HEK293 (cell line): ENCODE measurements at regions not wholly inside any gene's neighbourhood (a gene's known extent, or its start where the extent isn't known, plus 50 kb on each side); places are given as distances from the start of the nearest gene placed in this dataset.

Experiments
- CTCF ChIA-PET: fragments of 350-600 bp; formaldehyde crosslinking; extraction: SDS; loops from one replicate; lab custom pipeline; 2021; ENCODE audit warnings: antibody characterized with exemption; lab: Yijun Ruan, JAX
- POLR2A ChIA-PET: fragments of 300-600 bp; formaldehyde crosslinking; extraction: SDS; loops from one replicate; lab custom pipeline; 2020; ENCODE audit warnings: antibody characterized with exemption, inconsistent platforms; lab: Yijun Ruan, JAX
- H3K27ac ChIP-seq: fragments of 200-500 bp; sonication (Bioruptor generic); 2 replicates; pipeline ENCODE4 v1.5.1; 2014; ENCODE audit warnings: low read depth, low read length, control low read depth, inconsistent platforms; ENCODE audit errors: extremely low read depth
- H3K36me3 ChIP-seq, 2 experiments: fragments of 200-500 bp in 1 of 2; sonication (Bioruptor generic) in 1 of 2; 1 replicate in 1 of 2; 2 replicates in 1 of 2; pipeline ENCODE4 v1.5.1; 2014 to 2017; ENCODE audit warnings: inconsistent platforms in 2 of 2, low read length in 2 of 2; ENCODE audit not compliant: control insufficient read depth in 2 of 2, insufficient read depth in 1 of 2
- H3K4me1 ChIP-seq: fragments of 200-500 bp; sonication (Bioruptor generic); 2 replicates; pipeline ENCODE4 v1.5.1; 2014; ENCODE audit warnings: mild to moderate bottlenecking, low read length, inconsistent platforms; ENCODE audit not compliant: control insufficient read depth, insufficient read depth
- H3K4me3 ChIP-seq: 2 replicates; pipeline ENCODE4 v1.5.1; 2011; ENCODE audit warnings: low read depth, mild to moderate bottlenecking, control low read depth, low read length, moderate library complexity
- H3K9me3 ChIP-seq: fragments of 200-500 bp; sonication (Bioruptor generic); 2 replicates; pipeline ENCODE4 v1.5.1; 2014; ENCODE audit warnings: low read depth, low read length, inconsistent platforms; ENCODE audit not compliant: control insufficient read depth, insufficient read depth
- PATZ1 ChIP-seq: fragments of 450-650 bp; formaldehyde crosslinking; IDR thresholded peaks from 2 replicates; pipeline ENCODE4 v1.5.1; 2016; ENCODE audit warnings: missing biosample characterization, missing genetic modification characterization
- PRDM6 ChIP-seq: fragments of 450-650 bp; formaldehyde crosslinking; IDR thresholded peaks from 2 replicates; pipeline ENCODE4 v1.5.1; 2017; ENCODE audit warnings: missing biosample characterization, missing genetic modification characterization
- TSHZ1 ChIP-seq: fragments of 450-650 bp; formaldehyde crosslinking; IDR thresholded peaks from 2 replicates; pipeline ENCODE4 v1.5.1; 2016; ENCODE audit warnings: missing biosample characterization, missing genetic modification characterization, borderline replicate concordance
- ZBTB44 ChIP-seq: fragments of 450-650 bp; IDR thresholded peaks from 2 replicates; pipeline ENCODE4 v1.5.1; 2018; ENCODE audit warnings: missing biosample characterization, mild to moderate bottlenecking, missing genetic modification characterization
- ZIC2 ChIP-seq: fragments of 450-650 bp; formaldehyde crosslinking; IDR thresholded peaks from 2 replicates; pipeline ENCODE4 v1.5.1; 2016; ENCODE audit warnings: missing biosample characterization, missing genetic modification characterization
- ZNF169 ChIP-seq: fragments of 450-650 bp; formaldehyde crosslinking; IDR thresholded peaks from 2 replicates; pipeline ENCODE4 v1.5.1; 2016; ENCODE audit warnings: missing biosample characterization, missing genetic modification characterization
- ZNF350 ChIP-seq: fragments of 450-650 bp; formaldehyde crosslinking; IDR thresholded peaks from 2 replicates; pipeline ENCODE4 v1.5.0; 2017; ENCODE audit warnings: missing biosample characterization, mild to moderate bottlenecking, missing genetic modification characterization
- ZNF362 ChIP-seq: fragments of 450-650 bp; formaldehyde crosslinking; IDR thresholded peaks from 2 replicates; pipeline ENCODE4 v1.5.1; 2016; ENCODE audit warnings: missing biosample characterization, missing genetic modification characterization
- ZNF394 ChIP-seq: fragments of 450-650 bp; formaldehyde crosslinking; IDR thresholded peaks from 2 replicates; pipeline ENCODE4 v1.5.1; 2016; ENCODE audit warnings: missing biosample characterization, missing genetic modification characterization, mild to moderate bottlenecking, moderate library complexity, borderline replicate concordance
- ZNF398 ChIP-seq: fragments of 450-650 bp; formaldehyde crosslinking; IDR thresholded peaks from 2 replicates; pipeline ENCODE4 v1.5.1; 2017; ENCODE audit warnings: missing biosample characterization, missing genetic modification characterization
- ZNF514 ChIP-seq: fragments of 450-650 bp; formaldehyde crosslinking; IDR thresholded peaks from 2 replicates; pipeline ENCODE4 v1.5.1; 2016; ENCODE audit warnings: missing biosample characterization, missing genetic modification characterization
- ZNF658 ChIP-seq: fragments of 450-650 bp; formaldehyde crosslinking; IDR thresholded peaks from 2 replicates; pipeline ENCODE4; 2016; ENCODE audit warnings: missing biosample characterization, missing genetic modification characterization
- ZNF664 ChIP-seq: fragments of 450-650 bp; formaldehyde crosslinking; IDR thresholded peaks from 2 replicates; pipeline ENCODE4 v1.5.1; 2016; ENCODE audit warnings: missing biosample characterization, missing genetic modification characterization
- ZNF791 ChIP-seq: fragments of 450-650 bp; formaldehyde crosslinking; IDR thresholded peaks from 2 replicates; pipeline ENCODE4 v1.5.1; 2016; ENCODE audit warnings: missing biosample characterization, missing genetic modification characterization
- ZNF837 ChIP-seq: fragments of 450-650 bp; formaldehyde crosslinking; IDR thresholded peaks from 2 replicates; pipeline ENCODE4 v1.5.1; 2016; ENCODE audit warnings: missing biosample characterization, missing genetic modification characterization
- ZXDB ChIP-seq: fragments of 450-650 bp; formaldehyde crosslinking; IDR thresholded peaks from 2 replicates; pipeline ENCODE4 v1.5.1; 2016; ENCODE audit warnings: missing biosample characterization, missing genetic modification characterization

- H3K9me3 ChIP-seq, result no peaks in the 10 kb centered on the region
- H3K4me3 ChIP-seq, result no peak overlapping the region
- no peaks in the 10 kb centered on the region for H3K4me1 ChIP-seq
- POLR2A ChIA-PET, result no interaction called here
- CTCF ChIA-PET, result no interaction called here
- no peak overlapping the region for H3K27ac ChIP-seq
- no peaks in the 10 kb centered on the region for H3K36me3 ChIP-seq
- no peak for TF ChIP-seq ZNF169 (tag by site-specific recombination)
- TF ChIP-seq ZNF362 (tag by site-specific recombination), result no peak
- no peak for TF ChIP-seq PATZ1 (tag by site-specific recombination)
- no peak for TF ChIP-seq ZNF658 (tag by site-specific recombination)
- no peak for TF ChIP-seq TSHZ1 (tag by site-specific recombination)
- TF ChIP-seq ZBTB44 (tag by site-specific recombination), result no peak
- TF ChIP-seq ZNF350, result no peak
- TF ChIP-seq PRDM6 (tag by site-specific recombination), result no peak
- TF ChIP-seq ZNF791 (tag by site-specific recombination), result no peak
- no peak for TF ChIP-seq ZNF664 (tag by site-specific recombination)
- TF ChIP-seq ZNF837, result no peak
- no peak for TF ChIP-seq ZNF394 (tag by site-specific recombination)
- no peak for TF ChIP-seq ZIC2 (tag by site-specific recombination)
- no peak for TF ChIP-seq ZNF398 (tag by site-specific recombination)
- no peak for TF ChIP-seq ZXDB
- TF ChIP-seq ZNF514 (tag by site-specific recombination), result no peak
- TF ChIP-seq, all 188 proteins: peak for 0
These were observed 295.6 kb upstream of the RRP15 start for GRCh38 chr1:217989510-217989909.
